ENCODE measurements at regions not wholly inside any gene's neighbourhood (a gene's known extent, or its start where the extent isn't known, plus 50 kb on each side); places are given as distances from the start of the nearest gene placed in this dataset.
"Not testable (repeated sequence)": the region's sequence is repeated elsewhere in the genome, so short reads cannot be mapped to it uniquely, and the experiment has no call there.

- no peaks in the 10 kb centered on the region for H3K79me2 ChIP-seq (ENCODE audit: control insufficient read depth, insufficient read depth, low read length, unreplicated experiment)
- H3K4me1 ChIP-seq (ENCODE audit: control insufficient read depth, insufficient read depth, low read length, unreplicated experiment), result peaks cover 26% of the 10 kb centered on the region
- peak overlapping the region; percentile 26 for H3K4me3 ChIP-seq (ENCODE audit: low read depth, low read length)
- H3K27ac ChIP-seq (ENCODE audit: low read depth, low read length), result peak overlapping the region; percentile 100
- H2AFZ ChIP-seq (ENCODE audit: low read length, unreplicated experiment), result no peak overlapping the region
- no peaks in the 10 kb centered on the region for H3K36me3 ChIP-seq (ENCODE audit: insufficient read depth, low read length)
- H3K27me3 ChIP-seq (ENCODE audit: insufficient read depth, low read length), result no peaks in the 10 kb centered on the region
These were observed 50.5 kb upstream of the ZNF469 start for GRCh38 chr16:88331989-88332920.

- Histone ChIP-seq H3K27ac (ENCODE audit: low read depth, low read length) (peak overlapping the region; percentile 100), H3K4me1 (ENCODE audit: control insufficient read depth, insufficient read depth, low read length, unreplicated experiment) (peaks cover 26% of the 10 kb centered on the region), H3K4me3 (ENCODE audit: low read depth, low read length) (peak overlapping the region; percentile 52)
- not testable (repeated sequence) for H3K27me3 ChIP-seq (ENCODE audit: insufficient read depth, low read length); H3K36me3 ChIP-seq (ENCODE audit: insufficient read depth, low read length); H2AFZ ChIP-seq (ENCODE audit: low read length, unreplicated experiment); H3K79me2 ChIP-seq (ENCODE audit: control insufficient read depth, insufficient read depth, low read length, unreplicated experiment)
These were observed 49.6 kb upstream of the ZNF469 start for GRCh38 chr16:88332921-88333825.
